CD4-positive, alpha-beta T cell treated with Interleukin-15 for 4 hours (primary cell): ENCODE measurements at regions not wholly inside any gene's neighbourhood (a gene's known extent, or its start where the extent isn't known, plus 50 kb on each side); places are given as distances from the start of the nearest gene placed in this dataset.
A peak's percentile ranks its signal among the peaks of the same experiment; 100 is the strongest.

Experiments
- DNase-seq: peaks from one replicate; pipeline ENCODE4 v3.0.0-alpha.2; 2020; ENCODE audit warnings: low spot score

GRCh38 chr22:23522623-23523251 lies 57.4 kb downstream of the IGLL1 start:
- DNase-seq, result no peak

DNA sequence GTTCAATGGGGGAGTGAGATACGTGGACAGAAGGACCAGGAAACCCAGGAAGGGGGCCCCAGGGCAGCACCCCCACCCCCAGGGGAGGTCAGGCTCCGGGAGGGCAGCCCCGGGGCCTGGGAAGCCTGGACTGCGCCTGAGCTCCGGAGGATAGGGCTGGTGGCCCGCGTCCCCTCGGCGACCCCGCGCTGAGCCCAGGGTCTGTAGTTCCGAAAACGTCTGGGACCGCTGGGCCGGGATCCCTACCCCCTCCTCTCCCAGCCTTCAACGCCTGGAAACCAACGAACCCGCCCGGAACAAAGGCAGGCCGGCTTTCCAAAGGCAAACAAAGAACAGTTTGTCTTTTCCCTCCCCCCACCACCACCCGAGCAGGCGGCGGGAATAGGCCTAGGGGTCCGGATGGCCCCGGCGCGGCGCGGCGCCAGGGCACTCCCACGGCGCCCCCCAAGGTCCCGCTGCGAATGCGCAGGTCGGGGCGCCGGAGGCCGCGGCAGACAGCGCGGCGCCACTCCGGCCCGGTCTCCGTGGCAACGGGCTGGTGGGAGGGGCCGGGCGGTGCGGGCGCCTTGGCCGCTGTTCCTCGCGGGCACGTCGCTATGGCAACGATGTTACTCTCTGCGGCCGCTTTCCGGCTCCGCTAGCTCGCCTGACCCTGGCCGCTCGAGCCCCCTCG lies 58.5 kb downstream of the IGLL1 start:
- DNase-seq, result peak; percentile 69

DNA sequence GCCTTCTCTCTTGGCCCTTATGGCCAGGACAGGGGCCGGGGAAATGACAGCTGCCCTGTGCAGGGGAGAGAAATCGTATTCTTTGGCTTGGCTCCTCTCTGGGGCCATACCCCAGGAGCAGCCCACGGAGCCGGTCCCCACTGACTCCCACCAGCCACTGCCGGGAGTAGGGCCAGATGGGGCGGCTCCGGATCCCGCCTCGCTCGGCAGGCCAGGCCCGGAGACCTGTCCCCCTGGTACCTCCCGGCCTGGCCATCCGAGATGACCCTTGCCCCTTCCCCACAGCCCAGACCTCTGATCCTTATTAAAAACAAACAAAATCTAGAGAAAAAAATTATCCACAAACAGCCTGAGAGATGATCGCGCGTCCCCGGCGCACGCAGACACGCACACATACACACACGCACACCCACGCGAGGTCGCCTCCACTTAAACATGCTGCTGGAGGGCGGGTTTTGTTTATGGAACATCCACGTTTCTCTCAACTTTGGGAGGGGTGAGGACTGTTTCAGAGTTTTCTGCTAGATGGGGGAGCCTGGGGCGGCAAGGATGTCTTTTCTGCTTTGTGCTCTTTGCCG lies 59.1 kb downstream of the IGLL1 start:
- no peak for DNase-seq

DNA sequence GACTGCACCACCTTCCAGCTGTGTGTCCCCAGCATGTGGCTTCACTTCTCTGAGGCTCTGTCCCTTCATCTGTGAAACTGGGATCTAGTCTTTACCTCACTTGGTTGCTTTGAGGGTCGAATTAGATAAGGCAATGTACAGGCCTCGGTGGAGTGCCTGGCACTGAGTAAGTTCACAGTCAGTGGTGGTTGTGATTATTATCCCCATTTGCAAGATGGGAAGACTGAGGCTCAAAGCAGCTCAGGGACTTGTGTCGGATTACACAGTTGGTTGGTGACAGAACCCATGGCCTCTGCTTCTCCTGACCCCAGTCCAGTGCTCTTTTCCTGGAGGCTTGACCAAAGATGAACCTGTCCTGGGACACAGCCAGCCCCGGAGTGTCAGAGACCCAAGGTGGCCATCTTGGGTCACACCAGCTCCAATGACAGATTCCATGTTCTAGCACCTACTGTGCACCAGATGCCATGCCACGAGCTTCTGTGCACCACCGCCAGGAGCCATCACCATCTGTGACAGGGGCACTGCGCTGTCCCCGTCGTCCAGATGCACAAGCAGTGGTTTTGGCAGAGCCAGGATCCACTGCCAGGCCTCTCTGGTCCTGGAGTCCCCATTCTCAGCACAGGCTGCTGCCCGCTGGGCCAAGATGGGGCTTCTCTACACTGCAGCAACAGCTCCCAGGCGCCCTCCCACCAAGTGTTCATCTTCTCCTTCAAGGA lies 60.5 kb downstream of the IGLL1 start:
- no peak for DNase-seq

GRCh38 chr22:23518376-23519187 lies 61.5 kb downstream of the IGLL1 start:
- DNase-seq, result no peak

GRCh38 chr22:23517804-23518375 lies 62.2 kb downstream of the IGLL1 start:
- DNase-seq, result no peak

- DNase-seq, result no peak
These were observed 63.8 kb downstream of the IGLL1 start for GRCh38 chr22:23516304-23516703.

DNA sequence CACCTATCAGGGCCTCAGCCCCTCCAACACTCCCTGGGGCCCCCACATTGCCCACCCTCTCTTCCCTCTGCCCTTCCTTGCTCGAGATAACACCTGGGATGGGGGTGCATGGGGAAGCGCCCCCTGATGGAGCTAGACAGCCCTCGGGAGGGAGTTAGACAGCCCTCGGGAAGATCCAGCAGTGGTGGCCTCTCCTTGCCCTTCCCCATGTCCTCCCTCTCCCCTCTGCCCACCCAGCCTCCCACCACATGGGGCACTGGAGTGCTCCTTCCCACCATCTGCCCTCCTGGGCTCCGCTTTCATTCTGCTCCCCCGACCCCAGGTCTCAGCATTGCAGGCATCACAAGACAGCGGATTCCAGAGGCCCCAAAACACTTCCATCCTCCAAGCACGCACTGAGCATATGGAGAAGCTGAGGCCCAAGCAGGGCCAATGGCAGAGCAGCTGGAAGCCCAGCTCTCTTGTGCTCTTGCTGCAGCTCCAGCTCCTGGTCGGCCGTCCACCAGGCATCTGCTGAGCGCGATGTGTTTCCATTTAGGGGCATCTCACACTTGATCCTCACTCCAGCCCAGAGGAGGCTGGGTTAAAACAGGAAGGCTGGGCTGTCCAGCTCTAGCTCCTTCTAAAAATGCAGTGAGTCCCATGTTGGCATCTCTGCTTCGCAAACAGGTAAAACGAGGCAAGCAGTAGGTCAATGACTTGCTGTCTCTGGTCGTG lies 65.6 kb downstream of the IGLL1 start:
- DNase-seq, result no peak

DNA sequence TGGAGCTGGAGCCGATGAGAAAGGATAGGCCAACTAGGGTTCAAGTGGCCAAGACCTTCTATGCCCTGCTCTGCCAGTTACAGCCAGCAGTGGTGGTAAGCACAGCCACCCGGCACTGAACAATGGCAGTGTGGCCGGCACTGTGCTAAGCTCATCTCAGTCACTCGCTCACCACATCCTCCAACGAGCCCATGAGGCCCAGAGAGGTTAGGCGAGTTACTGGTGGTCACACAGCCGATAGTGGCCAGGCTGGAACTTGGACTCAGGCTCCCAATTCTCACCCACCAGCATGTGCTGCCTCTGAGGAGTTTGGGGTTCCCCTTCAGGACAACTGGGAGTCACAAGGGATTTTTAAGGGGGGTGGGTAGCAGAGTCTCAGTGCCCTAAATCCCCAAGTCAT lies 66.4 kb downstream of the IGLL1 start:
- DNase-seq, result no peak

DNA sequence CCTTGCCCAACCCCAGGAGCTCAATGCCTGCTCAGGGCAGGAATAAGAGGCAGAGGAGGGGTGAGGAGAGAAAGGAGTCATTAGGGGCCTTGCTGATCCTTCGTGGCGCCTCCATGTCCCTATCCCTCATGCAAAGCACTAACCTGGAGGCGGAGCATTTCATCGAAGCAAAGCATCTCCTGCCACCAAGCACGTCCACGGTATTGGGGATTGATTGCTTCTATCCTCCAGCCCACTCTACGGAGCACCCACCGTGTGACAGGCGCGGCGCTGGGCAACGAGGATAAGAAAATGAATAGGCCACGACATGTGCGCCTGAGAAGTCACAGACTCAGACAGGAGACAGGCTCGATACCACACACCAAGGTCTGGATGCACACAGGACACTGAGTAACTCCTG lies 67.0 kb downstream of the IGLL1 start:
- no peak for DNase-seq

GRCh38 chr22:23512721-23513120 lies 67.4 kb downstream of the IGLL1 start:
- no peak for DNase-seq

DNA sequence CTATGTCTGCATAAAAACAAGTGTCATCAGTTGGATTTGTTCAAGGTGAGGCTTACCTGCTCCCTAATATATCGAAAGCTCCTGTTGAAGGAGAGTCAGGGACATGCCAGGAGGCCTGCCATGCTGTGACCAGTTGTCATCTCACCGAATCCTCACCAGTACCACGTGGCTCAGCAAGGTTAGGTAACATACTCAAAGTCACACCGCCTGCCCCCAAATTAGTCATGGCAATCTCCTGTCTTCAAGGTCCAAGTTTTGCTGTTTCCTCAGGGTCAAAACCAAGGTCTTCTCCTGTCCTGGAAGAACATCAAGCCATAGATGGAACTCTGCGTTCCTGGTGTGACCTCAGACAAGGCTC lies 67.8 kb downstream of the IGLL1 start:
- DNase-seq, result no peak

DNA sequence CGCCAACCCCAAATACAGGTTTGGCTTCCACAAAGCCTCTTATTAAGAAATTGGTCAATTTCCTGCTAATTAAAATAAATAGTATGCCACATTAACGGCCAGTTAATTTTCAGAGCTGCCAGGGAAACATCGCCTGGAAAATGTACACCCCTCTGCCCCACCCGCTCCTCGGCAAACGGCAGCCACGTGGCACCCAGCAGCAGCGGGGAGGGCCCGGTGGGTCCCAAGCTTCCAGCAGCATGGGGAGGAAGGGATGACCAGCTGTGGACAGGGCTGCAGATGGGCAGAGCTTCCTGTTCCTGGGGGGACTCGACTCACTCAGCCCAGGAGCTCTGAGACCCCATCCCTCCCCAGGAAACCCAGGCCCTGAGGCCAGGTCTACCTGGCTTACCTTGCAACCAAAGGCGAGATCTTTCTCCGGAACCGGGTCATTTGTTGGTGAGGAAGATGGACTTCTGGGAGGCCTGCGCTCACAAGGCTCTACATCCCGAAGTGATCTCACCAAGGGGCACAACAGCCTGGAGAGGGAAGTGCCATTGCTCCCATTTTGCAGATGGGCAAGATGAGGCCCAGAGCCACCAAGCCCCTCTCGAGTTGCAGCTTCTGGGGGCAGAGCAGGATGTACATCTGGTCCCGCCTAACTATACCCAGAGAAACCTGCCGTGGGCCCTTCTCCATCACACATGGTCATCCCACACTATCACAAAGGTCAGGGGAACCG lies 68.3 kb downstream of the IGLL1 start:
- no peak for DNase-seq

- no peak for DNase-seq
These were observed 70.4 kb downstream of the IGLL1 start for GRCh38 chr22:23509571-23510302.

DNA sequence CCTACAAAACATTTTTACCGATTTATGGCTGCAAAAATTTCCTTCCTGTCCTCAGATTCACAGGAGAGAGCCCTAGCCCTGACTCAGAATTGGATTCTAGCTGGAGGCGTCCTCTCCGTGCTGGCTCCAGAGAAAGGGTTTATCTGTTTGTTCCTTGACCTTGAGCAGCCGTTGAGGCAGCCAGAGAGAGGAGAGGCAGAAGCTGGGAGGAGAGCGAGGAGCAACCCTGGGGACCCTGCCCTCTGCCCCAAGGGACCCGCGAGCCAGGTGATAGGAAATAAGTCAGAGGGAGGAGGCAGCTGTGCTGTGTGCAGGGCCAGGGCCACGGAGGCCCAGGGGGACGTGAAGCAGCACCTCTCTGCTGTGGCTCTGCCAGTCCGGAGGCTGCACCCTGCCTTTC lies 75.6 kb downstream of the IGLL1 start:
- no peak for DNase-seq

DNA sequence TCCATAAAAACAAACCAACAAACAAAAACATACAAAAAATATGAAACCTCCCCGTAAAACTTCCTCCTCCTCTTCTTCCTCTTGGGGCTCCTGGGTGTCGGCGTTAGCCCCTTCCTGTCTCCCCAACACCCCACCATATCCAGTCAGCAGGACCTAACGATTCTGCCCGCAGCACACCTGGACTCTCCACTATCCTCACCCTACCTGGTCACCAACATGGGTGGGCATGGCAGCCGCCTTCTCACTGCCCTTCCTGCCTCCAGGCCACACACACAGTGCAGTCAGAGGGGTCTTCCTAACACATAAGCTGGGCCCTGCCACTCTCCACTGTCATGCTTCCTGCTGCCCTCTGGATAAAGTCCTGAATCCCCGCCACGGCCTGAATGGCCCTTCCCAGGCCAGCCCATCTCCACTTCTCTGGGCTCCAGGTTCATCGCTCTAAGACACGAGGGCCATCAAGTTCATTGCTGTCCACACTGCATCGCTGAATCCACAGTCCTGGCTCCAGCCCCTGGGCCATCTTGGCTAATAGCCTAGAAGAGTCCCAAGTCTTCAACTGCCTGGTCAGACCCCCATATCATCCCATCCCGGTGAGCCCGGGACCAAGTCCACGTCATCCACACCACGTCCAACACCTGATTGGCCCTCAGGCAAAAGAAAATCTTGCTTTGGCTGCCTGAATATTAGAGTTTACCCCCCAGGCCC lies 76.2 kb downstream of the IGLL1 start:
- DNase-seq, result no peak

DNA sequence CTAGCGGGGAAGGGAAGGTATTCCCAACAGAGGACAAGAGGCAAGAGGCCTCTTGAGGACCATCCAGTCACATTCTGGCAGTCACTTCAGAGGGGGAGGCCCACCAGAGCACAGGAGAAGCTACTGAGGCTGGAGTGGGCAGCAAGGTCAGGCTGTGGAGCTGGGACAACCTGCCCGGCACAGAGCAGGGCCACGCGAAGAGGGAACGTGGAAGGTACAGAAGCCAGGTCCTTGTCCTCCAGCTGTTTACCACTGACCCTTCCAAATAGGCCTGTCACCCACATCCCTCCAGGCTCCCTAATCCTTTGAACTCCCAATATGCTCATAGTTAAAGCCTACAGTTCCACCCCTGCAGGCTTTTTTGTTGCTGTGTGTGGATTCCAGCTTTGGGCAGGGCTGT lies 76.9 kb downstream of the IGLL1 start:
- no peak for DNase-seq

GRCh38 chr22:23501708-23502107 lies 78.4 kb downstream of the IGLL1 start:
- no peak for DNase-seq

- DNase-seq, result no peak
These were observed 78.8 kb downstream of the IGLL1 start for GRCh38 chr22:23501261-23501619.
